H1 (cell line): ENCODE measurements at regions not wholly inside any gene's neighbourhood (a gene's known extent, or its start where the extent isn't known, plus 50 kb on each side); places are given as distances from the start of the nearest gene placed in this dataset.
A peak's percentile ranks its signal among the peaks of the same experiment; 100 is the strongest.

Experiments used
- CTCF ChIA-PET: fragments of 300-600 bp; sonication (Branson Sonifier 250); formaldehyde crosslinking; loops from one replicate; lab custom pipeline; 2021; ENCODE audit not compliant: partially characterized antibody; lab: Charles Lee
- POLR2A ChIA-PET: fragments of 300-600 bp; sonication (Branson Sonifier 250); formaldehyde crosslinking; loops from one replicate; lab custom pipeline; 2021; ENCODE audit warnings: inconsistent platforms; ENCODE audit not compliant: partially characterized antibody; lab: Charles Lee
- DNase-seq, 2 experiments: peaks; one replicate each; pipeline versions ENCODE4 v3.0.0 to v3.0.0-alpha.2; 2010 to 2022; ENCODE audit warnings: low spot score in 2 of 2, low read depth in 1 of 2, mixed read lengths in 1 of 2
- FAIRE-seq: peaks from 2 replicates; lab custom pipeline; 2011; peaks lifted over from hg19 to GRCh38; lab: Jason Lieb, UNC
- H2AFZ ChIP-seq: 2 replicates; pipeline ENCODE4 v1.8.1; 2012; ENCODE audit warnings: low read length, inconsistent platforms
- H2AK5ac ChIP-seq: 2 replicates; pipeline ENCODE4 v1.6.1; 2013; ENCODE audit warnings: low read depth, low read length
- H2BK120ac ChIP-seq: replicated peaks from 2 replicates; pipeline ENCODE3; 2013; ENCODE audit warnings: low read depth, low read length, inconsistent platforms
- H2BK12ac ChIP-seq: 2 replicates; pipeline ENCODE4 v1.6.1; 2013; ENCODE audit warnings: low read depth, low read length
- H2BK15ac ChIP-seq: 2 replicates; pipeline ENCODE4 v1.6.1; 2013; ENCODE audit warnings: low read length
- H2BK20ac ChIP-seq: 2 replicates; pipeline ENCODE4 v1.6.1; 2013; ENCODE audit warnings: low read length
- H2BK5ac ChIP-seq: 2 replicates; pipeline ENCODE4 v1.6.1; 2013; ENCODE audit warnings: low read depth, low read length
- H3K14ac ChIP-seq: 2 replicates; pipeline ENCODE4 v1.6.1; 2013; ENCODE audit warnings: inconsistent platforms; ENCODE audit not compliant: insufficient read length
- H3K18ac ChIP-seq: 2 replicates; pipeline ENCODE4 v1.6.1; 2013; ENCODE audit warnings: low read length; ENCODE audit errors: extremely low read depth
- H3K23ac ChIP-seq: 2 replicates; pipeline ENCODE4 v1.6.1; 2013; ENCODE audit warnings: inconsistent platforms; ENCODE audit not compliant: insufficient read length
- H3K23me2 ChIP-seq: 2 replicates; pipeline ENCODE4 v1.6.1; 2013; ENCODE audit warnings: low read depth, low read length
- H3K27ac ChIP-seq: 2 replicates; pipeline ENCODE4 v1.6.1; 2011; ENCODE audit warnings: low read depth, low read length, inconsistent platforms
- H3K27me3 ChIP-seq, 4 experiments: replicated peaks in 1 of 4; 1 replicate in 1 of 4; 2 replicates in 3 of 4; pipeline versions ENCODE4 v1.6.1 to v1.8.1; 2011 to 2013; ENCODE audit warnings: low read length in 3 of 4, mild to moderate bottlenecking in 3 of 4, inconsistent platforms in 2 of 4, mixed read lengths in 2 of 4, moderate library complexity in 1 of 4; ENCODE audit not compliant: control insufficient read depth in 3 of 4, insufficient read depth in 3 of 4; ENCODE audit errors: extremely low read depth in 1 of 4
- H3K36me3 ChIP-seq, 4 experiments: 2 replicates each; pipeline versions ENCODE4 v1.6.1 to v1.8.1; 2011 to 2013; ENCODE audit warnings: mild to moderate bottlenecking in 4 of 4, low read length in 3 of 4, moderate library complexity in 2 of 4, control low read depth in 1 of 4, inconsistent platforms in 1 of 4; ENCODE audit not compliant: insufficient read depth in 4 of 4, control insufficient read depth in 2 of 4
- H3K4ac ChIP-seq: replicated peaks from 2 replicates; pipeline ENCODE3; 2013; ENCODE audit warnings: low read length, low read depth, mixed read lengths, inconsistent platforms; ENCODE audit not compliant: insufficient read length
- H3K4me1 ChIP-seq, 4 experiments: replicated peaks in 1 of 4; 1 replicate in 1 of 4; 2 replicates in 3 of 4; pipeline versions ENCODE4 v1.6.1 to v1.8.1; 2011 to 2013; ENCODE audit warnings: low read length in 3 of 4, inconsistent platforms in 2 of 4, mixed read lengths in 1 of 4; ENCODE audit not compliant: insufficient read depth in 4 of 4, control insufficient read depth in 3 of 4
- H3K4me2 ChIP-seq, 2 experiments: 2 replicates each; pipeline versions ENCODE4 v1.6.1 to v1.8.1; 2011 to 2013; ENCODE audit warnings: low read depth in 2 of 2, low read length in 2 of 2, control low read depth in 1 of 2, inconsistent platforms in 1 of 2, mild to moderate bottlenecking in 1 of 2; ENCODE audit not compliant: insufficient read depth in 1 of 2
- H3K4me3 ChIP-seq, 4 experiments: fragments of 200-600, 300-600 bp in 1 of 4; sonication (generic), shearing (Covaris generic), sonication (Bioruptor Twin) in 1 of 4; 2 replicates each; pipeline versions ENCODE4 v1.5.1 to v1.8.1; 2011 to 2016; ENCODE audit warnings: low read length in 4 of 4, low read depth in 3 of 4, control low read depth in 2 of 4, inconsistent platforms in 2 of 4, mild to moderate bottlenecking in 2 of 4, mixed read lengths in 1 of 4, moderate library complexity in 1 of 4; ENCODE audit not compliant: insufficient read depth in 2 of 4; ENCODE audit errors: extremely low read depth in 1 of 4
- H3K56ac ChIP-seq: replicated peaks from 2 replicates; pipeline ENCODE3; 2013; ENCODE audit warnings: low read depth, mild to moderate bottlenecking, mixed read lengths, low read length, inconsistent platforms; ENCODE audit not compliant: insufficient read length
- H3K79me1 ChIP-seq: 2 replicates; pipeline ENCODE4 v1.6.1; 2013; ENCODE audit warnings: low read depth, low read length, control low read depth
- H3K79me2 ChIP-seq, 2 experiments: 2 replicates each; pipeline versions ENCODE4 v1.6.1 to v1.8.1; 2012 to 2013; ENCODE audit warnings: low read length in 2 of 2, mild to moderate bottlenecking in 2 of 2, inconsistent platforms in 1 of 2; ENCODE audit not compliant: insufficient read depth in 2 of 2, control insufficient read depth in 1 of 2
- H3K9ac ChIP-seq, 4 experiments: replicated peaks in 1 of 4; 1 replicate in 1 of 4; 2 replicates in 3 of 4; pipeline versions ENCODE4 v1.6.1 to v1.8.1; 2011 to 2013; ENCODE audit warnings: low read depth in 3 of 4, low read length in 3 of 4, control low read depth in 2 of 4, mild to moderate bottlenecking in 2 of 4, moderate library complexity in 2 of 4, inconsistent platforms in 1 of 4; ENCODE audit errors: extremely low read depth in 1 of 4
- H3K9me3 ChIP-seq, 2 experiments: 2 replicates each; pipeline versions ENCODE4 v1.6.1 to v1.8.1; 2012 to 2013; ENCODE audit warnings: mild to moderate bottlenecking in 2 of 2, moderate library complexity in 2 of 2, control low read depth in 1 of 2, inconsistent platforms in 1 of 2, low read depth in 1 of 2, low read length in 1 of 2, mixed read lengths in 1 of 2; ENCODE audit not compliant: insufficient read depth in 2 of 2
- H4K20me1 ChIP-seq, 2 experiments: replicated peaks in 1 of 2; 2 replicates each; pipeline versions ENCODE3 to v1.8.1; 2011 to 2013; ENCODE audit warnings: inconsistent platforms in 2 of 2, low read length in 2 of 2, mild to moderate bottlenecking in 1 of 2; ENCODE audit not compliant: insufficient read depth in 2 of 2, control insufficient read depth in 1 of 2
- H4K5ac ChIP-seq: 2 replicates; pipeline ENCODE4 v1.6.1; 2013; ENCODE audit warnings: low read length, low read depth, mixed read lengths, inconsistent platforms; ENCODE audit not compliant: insufficient read length
- H4K8ac ChIP-seq: 2 replicates; pipeline ENCODE4 v1.8.0; 2013; ENCODE audit warnings: mild to moderate bottlenecking, moderate library complexity, low read length, inconsistent platforms; ENCODE audit not compliant: insufficient read depth; ENCODE audit errors: extremely low read depth
- H4K91ac ChIP-seq: replicated peaks from 2 replicates; pipeline ENCODE3; 2013; ENCODE audit warnings: low read length, mixed read lengths, inconsistent platforms; ENCODE audit not compliant: insufficient read length
- ATF2 ChIP-seq: IDR thresholded peaks from 2 replicates; pipeline ENCODE4 v1.6.1; 2012; ENCODE audit warnings: low read length, inconsistent platforms
- BACH1 ChIP-seq: IDR thresholded peaks from 2 replicates; pipeline ENCODE4 v1.6.1; 2012; ENCODE audit warnings: low read length, improper control_type of control experiment
- BCL11A ChIP-seq, 2 experiments: IDR thresholded peaks; one replicate each; pipeline ENCODE4 v1.6.1; 2011; ENCODE audit warnings: low read depth in 2 of 2, low read length in 2 of 2, mild to moderate bottlenecking in 2 of 2
- CBX8 ChIP-seq: fragments of 300-800, 300-1000 bp; sonication (generic); IDR thresholded peaks from 2 replicates; pipeline ENCODE4 v1.7.1; 2016; ENCODE audit warnings: low read depth, low read length, borderline replicate concordance
- CHD2 ChIP-seq: IDR thresholded peaks from 2 replicates; pipeline ENCODE4 v1.6.1; 2012; ENCODE audit warnings: low read length, improper control_type of control experiment
- HDAC2 ChIP-seq, 2 experiments: fragments of 300-600 bp in 1 of 2; sonication (generic) in 1 of 2; IDR thresholded peaks; 2 replicates each; pipeline ENCODE4 v1.6.1; 2011 to 2012; ENCODE audit warnings: low read depth in 2 of 2, low read length in 2 of 2, mild to moderate bottlenecking in 2 of 2, moderate library complexity in 2 of 2, borderline replicate concordance in 1 of 2, inconsistent platforms in 1 of 2
- JUN ChIP-seq: IDR thresholded peaks from 2 replicates; pipeline ENCODE4 v1.6.1; 2011; ENCODE audit warnings: low read depth, mild to moderate bottlenecking, improper control_type of control experiment, low read length
- KDM1A ChIP-seq: fragments of 200-600, 300-600 bp; sonication (generic); IDR thresholded peaks from 2 replicates; pipeline ENCODE4 v1.7.1; 2016; ENCODE audit warnings: mild to moderate bottlenecking, low read length, borderline replicate concordance
- NANOG ChIP-seq: IDR thresholded peaks from 2 replicates; pipeline ENCODE4 v1.6.1; 2011; ENCODE audit warnings: low read length, low read depth, mild to moderate bottlenecking, inconsistent platforms; ENCODE audit not compliant: insufficient read depth, poor library complexity, severe bottlenecking
- POLR2A ChIP-seq, 2 experiments: IDR thresholded peaks; 1 replicate in 1 of 2; 2 replicates in 1 of 2; pipeline ENCODE4 v1.6.1; 2011; ENCODE audit warnings: low read depth in 2 of 2, low read length in 2 of 2, mild to moderate bottlenecking in 2 of 2; ENCODE audit errors: control extremely low read depth in 1 of 2
- POU5F1 ChIP-seq: IDR thresholded peaks from 2 replicates; pipeline ENCODE4 v1.6.1; 2011; ENCODE audit warnings: low read depth, mild to moderate bottlenecking, low read length, moderate library complexity
- RBBP5 ChIP-seq: IDR thresholded peaks from 2 replicates; pipeline ENCODE4 v1.7.1; 2012; ENCODE audit warnings: low read depth, mild to moderate bottlenecking, inconsistent platforms, low read length, moderate library complexity, borderline replicate concordance
- TAF7 ChIP-seq: optimal IDR thresholded peaks from 2 replicates; pipeline ENCODE3; 2011; ENCODE audit warnings: low read depth, mild to moderate bottlenecking, inconsistent platforms, low read length, moderate library complexity, borderline replicate concordance
- WGBS, 2 experiments: shearing (Covaris generic) in 1 of 2; methylation state at CpG; one replicate each; pipeline versions ENCODE4 v1.1.6 to v1.1.7; 2013 to 2015; ENCODE audit warnings: low lambda C conversion rate in 2 of 2, mixed read lengths in 2 of 2, inconsistent platforms in 1 of 2, low coverage in 1 of 2, missing lambda C conversion rate in 1 of 2; ENCODE audit not compliant: insufficient replicate concordance in 2 of 2, insufficient coverage in 1 of 2, insufficient read length in 1 of 2; ENCODE audit errors: extremely low coverage in 1 of 2, missing lambda C conversion rate in 1 of 2; 5-methylcytosine and 5-hydroxymethylcytosine counted together

- peak overlapping the region; percentile 65 for H3K4me2 ChIP-seq
- CTCF ChIA-PET: no interaction called here
- no peak overlapping the region for H2BK20ac ChIP-seq
- H2BK5ac ChIP-seq: no peak overlapping the region
- H3K4me1 ChIP-seq: peaks cover 0 to 3% (median under 1%) of the 10 kb centered on the region in 4 experiments; a peak in 1 of 7 replicates
- no peak overlapping the region for H4K5ac ChIP-seq
- peak; percentile 38 to 85 for DNase-seq
- no peak overlapping the region for H4K91ac ChIP-seq
- H3K79me1 ChIP-seq: no peaks in the 10 kb centered on the region
- no peaks in the 10 kb centered on the region for H3K9me3 ChIP-seq
- POLR2A ChIA-PET: no interaction called here
- FAIRE-seq: no peak
- H3K4me3 ChIP-seq: peak overlapping the region; percentile 10 to 57 (median 14); a peak in 4 of 8 replicates
- no peaks in the 10 kb centered on the region for H3K36me3 ChIP-seq
- peak overlapping the region; percentile 1; the same call in 1 of the 2 replicates for H2AFZ ChIP-seq
- H3K14ac ChIP-seq: no peak overlapping the region
- no peak overlapping the region for H3K18ac ChIP-seq
- no peak overlapping the region for H3K56ac ChIP-seq
- H3K27me3 ChIP-seq: peaks cover 0 to 3% (median 2%) of the 10 kb centered on the region in 4 experiments; a peak in 3 of 7 replicates
- H4K20me1 ChIP-seq: no peaks in the 10 kb centered on the region
- 2% methylated on average over 29 of the region's 39 CpGs; no CpG with 5 or more reads in 1 of the 2 experiments for WGBS, 2 experiments
- no peak overlapping the region for H2AK5ac ChIP-seq
- no peak overlapping the region for H3K9ac ChIP-seq
- no peak overlapping the region for H3K27ac ChIP-seq
- no peak overlapping the region for H3K23ac ChIP-seq
- H2BK15ac ChIP-seq: no peak overlapping the region
- no peaks in the 10 kb centered on the region for H3K23me2 ChIP-seq
- no peaks in the 10 kb centered on the region for H3K79me2 ChIP-seq
- H2BK120ac ChIP-seq: no peak overlapping the region
- no peak overlapping the region for H2BK12ac ChIP-seq
- peak overlapping the region; percentile 6; the same call in 1 of the 2 replicates for H4K8ac ChIP-seq
- no peak overlapping the region for H3K4ac ChIP-seq
- no peak for TF ChIP-seq CBX8
- no peak for TF ChIP-seq JUN
- TF ChIP-seq BCL11A (IDR thresholded peaks at IDR 0.05; ENCODE audit: low read depth in 2 of 2, low read length in 2 of 2): no peak
- no peak for TF ChIP-seq POLR2A (IDR thresholded peaks at IDR 0.05; ENCODE audit: control extremely low read depth in 1 of 2, low read depth in 2 of 2, low read length in 2 of 2)
- TF ChIP-seq HDAC2 (IDR thresholded peaks at IDR 0.05; ENCODE audit: borderline replicate concordance in 1 of 2, low read depth in 2 of 2, low read length in 2 of 2): peak; percentile 95 to 99
- no peak for TF ChIP-seq BACH1
- TF ChIP-seq RBBP5: no peak
- no peak for TF ChIP-seq ATF2
- TF ChIP-seq POU5F1: no peak
- no peak for TF ChIP-seq TAF7
- peak; percentile 97 for TF ChIP-seq KDM1A
- 0 out of 2 replicates have a peak, but pooled peaks have one; percentile 16 for TF ChIP-seq CHD2
- no peak for TF ChIP-seq NANOG
These were observed 191.8 kb downstream of the FTCDNL1 start for GRCh38 chr2:199659207-199659606.
